ENCODE measurements at regions not wholly inside any gene's neighbourhood (a gene's known extent, or its start where the extent isn't known, plus 50 kb on each side); places are given as distances from the start of the nearest gene placed in this dataset.

- ATAC-seq (ENCODE audit: low read depth) (no peak), DNase-seq (no peak)
- Mint-ChIP-seq H3K27ac (no peak overlapping the region), H3K4me3 (no peak overlapping the region), H3K9me3 (no peaks in the 10 kb centered on the region), H3K4me1 (no peaks in the 10 kb centered on the region), H3K36me3 (ENCODE audit: low read depth) (no peaks in the 10 kb centered on the region), H3K27me3 (peaks cover 22% of the 10 kb centered on the region)
- intact Hi-C loops (cut with micrococcal nuclease) = no loop called here
- TF ChIP-seq, protein P1, sequence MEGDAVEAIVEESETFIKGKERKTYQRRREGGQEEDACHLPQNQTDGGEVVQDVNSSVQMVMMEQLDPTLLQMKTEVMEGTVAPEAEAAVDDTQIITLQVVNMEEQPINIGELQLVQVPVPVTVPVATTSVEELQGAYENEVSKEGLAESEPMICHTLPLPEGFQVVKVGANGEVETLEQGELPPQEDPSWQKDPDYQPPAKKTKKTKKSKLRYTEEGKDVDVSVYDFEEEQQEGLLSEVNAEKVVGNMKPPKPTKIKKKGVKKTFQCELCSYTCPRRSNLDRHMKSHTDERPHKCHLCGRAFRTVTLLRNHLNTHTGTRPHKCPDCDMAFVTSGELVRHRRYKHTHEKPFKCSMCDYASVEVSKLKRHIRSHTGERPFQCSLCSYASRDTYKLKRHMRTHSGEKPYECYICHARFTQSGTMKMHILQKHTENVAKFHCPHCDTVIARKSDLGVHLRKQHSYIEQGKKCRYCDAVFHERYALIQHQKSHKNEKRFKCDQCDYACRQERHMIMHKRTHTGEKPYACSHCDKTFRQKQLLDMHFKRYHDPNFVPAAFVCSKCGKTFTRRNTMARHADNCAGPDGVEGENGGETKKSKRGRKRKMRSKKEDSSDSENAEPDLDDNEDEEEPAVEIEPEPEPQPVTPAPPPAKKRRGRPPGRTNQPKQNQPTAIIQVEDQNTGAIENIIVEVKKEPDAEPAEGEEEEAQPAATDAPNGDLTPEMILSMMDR (IDR thresholded peaks at IDR 0.05) = no peak
- CTCF ChIA-PET = no interaction called here
- POLR2A ChIA-PET = no interaction called here
Observed at GRCh38 chr3:127407026-127407939, 119.4 kb upstream of the PRR20G start.

DNA sequence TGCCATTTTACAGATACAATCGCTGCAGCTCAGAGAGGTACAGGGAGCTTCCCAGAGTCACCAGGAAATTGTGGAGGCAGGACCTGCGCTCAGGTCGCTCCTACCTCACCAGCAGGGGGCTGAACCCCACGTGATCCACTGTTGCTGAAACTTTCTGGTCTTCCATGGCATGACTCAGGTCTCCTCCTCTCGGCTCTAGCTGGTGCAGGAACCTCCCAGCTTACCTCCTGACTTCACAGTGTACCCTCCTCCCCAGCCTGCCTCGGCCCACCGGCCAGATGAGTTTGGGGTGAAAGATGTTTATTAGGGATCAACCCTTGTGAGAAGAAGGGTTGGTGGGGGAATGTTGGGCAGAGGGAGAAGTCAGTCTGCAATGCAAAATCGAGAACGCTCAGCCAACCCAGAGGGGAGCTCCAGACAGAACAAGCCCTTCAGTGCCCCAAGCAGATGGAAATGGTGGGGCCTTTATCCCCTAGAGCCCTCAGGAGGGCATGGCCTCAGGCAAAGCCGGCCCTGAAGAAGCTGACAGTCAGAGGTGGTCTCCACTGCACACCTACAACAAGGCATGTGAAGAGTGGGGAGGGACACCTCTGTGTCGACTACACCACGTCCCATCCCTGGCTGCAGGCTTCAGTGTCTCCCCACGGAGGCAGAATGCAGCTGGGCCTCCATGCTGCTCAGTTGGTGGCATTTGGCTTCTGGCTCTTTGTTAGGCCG lies 118.6 kb upstream of the PRR20G start:
- DNase-seq = no peak
- no peak overlapping the region for H3K4me3 Mint-ChIP-seq
- H3K9me3 Mint-ChIP-seq = no peaks in the 10 kb centered on the region
- intact Hi-C loops (cut with micrococcal nuclease) = no loop called here
- H3K27ac Mint-ChIP-seq = no peak overlapping the region
- ATAC-seq (ENCODE audit: low read depth) = no peak
- H3K27me3 Mint-ChIP-seq = peaks cover 22% of the 10 kb centered on the region
- ChIA-PET POLR2A (no interaction called here), CTCF (no interaction called here)
- no peaks in the 10 kb centered on the region for H3K4me1 Mint-ChIP-seq
- TF ChIP-seq, protein P1 (IDR thresholded peaks at IDR 0.05) = no peak
- H3K36me3 Mint-ChIP-seq (ENCODE audit: low read depth) = no peaks in the 10 kb centered on the region

DNA sequence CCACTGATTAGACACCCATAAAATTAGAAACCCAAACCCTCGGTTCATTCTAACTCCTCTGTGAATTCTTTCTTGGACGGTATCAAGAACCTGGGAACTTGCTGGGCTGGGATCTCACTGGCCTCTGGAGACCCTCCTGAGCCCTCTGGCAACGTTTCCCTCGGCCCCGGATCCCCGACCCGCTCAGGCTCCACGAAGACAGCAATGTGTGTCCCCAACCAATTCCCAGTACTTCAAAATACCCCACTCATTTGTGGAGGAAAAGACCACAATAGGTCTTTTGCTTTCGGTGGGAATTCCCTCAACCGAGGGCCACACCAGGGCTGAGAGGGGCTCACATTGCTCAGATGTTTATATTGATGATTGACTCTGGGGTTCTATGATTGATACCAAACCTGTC lies 117.9 kb upstream of the PRR20G start:
- ATAC-seq (ENCODE audit: low read depth) (no peak), DNase-seq (no peak)
- POLR2A ChIA-PET = no interaction called here
- TF ChIP-seq, protein P1 (IDR thresholded peaks at IDR 0.05) = no peak
- intact Hi-C loops (cut with micrococcal nuclease) = no loop called here
- CTCF ChIA-PET = no interaction called here
- no peak overlapping the region for H3K27ac Mint-ChIP-seq
- no peak overlapping the region for H3K4me3 Mint-ChIP-seq
- no peaks in the 10 kb centered on the region for H3K9me3 Mint-ChIP-seq
- H3K36me3 Mint-ChIP-seq (ENCODE audit: low read depth) = no peaks in the 10 kb centered on the region
- no peaks in the 10 kb centered on the region for H3K4me1 Mint-ChIP-seq
- H3K27me3 Mint-ChIP-seq = peaks cover 18% of the 10 kb centered on the region

- ChIA-PET CTCF (no interaction called here), POLR2A (no interaction called here)
- H3K9me3 Mint-ChIP-seq = peaks cover 3% of the 10 kb centered on the region
- ATAC-seq (ENCODE audit: low read depth) = no peak
- DNase-seq = no peak
- TF ChIP-seq, protein P1 (IDR thresholded peaks at IDR 0.05) = no peak
- no peak overlapping the region for H3K27ac Mint-ChIP-seq
- intact Hi-C loops (cut with micrococcal nuclease) = no loop called here
- H3K4me1 Mint-ChIP-seq = no peaks in the 10 kb centered on the region
- no peaks in the 10 kb centered on the region for H3K36me3 Mint-ChIP-seq (ENCODE audit: low read depth)
- H3K27me3 Mint-ChIP-seq = peaks cover 14% of the 10 kb centered on the region
- no peak overlapping the region for H3K4me3 Mint-ChIP-seq
Observed at GRCh38 chr3:127405010-127405598, 117.3 kb upstream of the PRR20G start.

Data from activated B cell treated with CpG ODN at 0.5 μM for 24 hours (primary cell).